IgD-negative memory B cell (primary cell): ENCODE measurements at regions not wholly inside any gene's neighbourhood (a gene's known extent, or its start where the extent isn't known, plus 50 kb on each side); places are given as distances from the start of the nearest gene placed in this dataset.
"Not testable (repeated sequence)": the region's sequence is repeated elsewhere in the genome, so short reads cannot be mapped to it uniquely, and the experiment has no call there.

ENCODE experiments used
- H3K27ac Mint-ChIP-seq, 3 donors: one replicate each; pipeline ENCODE4 v1.8.0; 2020 to 2022; ENCODE audit warnings: mild to moderate bottlenecking in 3 of 3, mixed read lengths in 3 of 3, moderate library complexity in 1 of 3
- H3K27me3 Mint-ChIP-seq: one replicate; pipeline ENCODE4 v1.8.0; 2021; ENCODE audit warnings: mixed read lengths
- H3K36me3 Mint-ChIP-seq: one replicate; pipeline ENCODE4 v1.8.0; 2020; ENCODE audit warnings: mild to moderate bottlenecking, mixed read lengths
- H3K4me1 Mint-ChIP-seq, 3 donors: one replicate each; pipeline ENCODE4 v1.8.0; 2020 to 2022; ENCODE audit warnings: mixed read lengths in 3 of 3, mild to moderate bottlenecking in 1 of 3
- H3K4me3 Mint-ChIP-seq, 4 donors: one replicate each; pipeline ENCODE4 v1.8.0; 2020 to 2022; ENCODE audit warnings: mild to moderate bottlenecking in 4 of 4, mixed read lengths in 4 of 4, moderate library complexity in 3 of 4
- H3K9me3 Mint-ChIP-seq, 3 donors: one replicate each; pipeline ENCODE4 v1.8.0; 2020 to 2021; ENCODE audit warnings: mixed read lengths in 3 of 3, mild to moderate bottlenecking in 1 of 3

GRCh38 chr6:25122622-25123237 is 156.4 kb upstream of the CARMIL1 start:
- Mint-ChIP-seq H3K4me1 (peaks cover 14 to 16% (median 16%) of the 10 kb centered on the region in 3 donors), H3K27me3 (no peaks in the 10 kb centered on the region), H3K27ac (no peak overlapping the region), H3K9me3 (peaks cover 0 to 3% (median 0%) of the 10 kb centered on the region in 3 donors), H3K4me3 (no peak overlapping the region), H3K36me3 (peaks cover 5% of the 10 kb centered on the region)

GRCh38 chr6:25124216-25124715 is 154.9 kb upstream of the CARMIL1 start:
- peak overlapping the region in 1 of 4 donors; percentile 9 for H3K4me3 Mint-ChIP-seq
- H3K36me3 Mint-ChIP-seq = peaks cover 10% of the 10 kb centered on the region
- H3K27me3 Mint-ChIP-seq = no peaks in the 10 kb centered on the region
- H3K4me1 Mint-ChIP-seq = peaks cover 8 to 15% (median 10%) of the 10 kb centered on the region in 3 donors
- H3K27ac Mint-ChIP-seq = no peak overlapping the region
- H3K9me3 Mint-ChIP-seq = no peaks in the 10 kb centered on the region

DNA sequence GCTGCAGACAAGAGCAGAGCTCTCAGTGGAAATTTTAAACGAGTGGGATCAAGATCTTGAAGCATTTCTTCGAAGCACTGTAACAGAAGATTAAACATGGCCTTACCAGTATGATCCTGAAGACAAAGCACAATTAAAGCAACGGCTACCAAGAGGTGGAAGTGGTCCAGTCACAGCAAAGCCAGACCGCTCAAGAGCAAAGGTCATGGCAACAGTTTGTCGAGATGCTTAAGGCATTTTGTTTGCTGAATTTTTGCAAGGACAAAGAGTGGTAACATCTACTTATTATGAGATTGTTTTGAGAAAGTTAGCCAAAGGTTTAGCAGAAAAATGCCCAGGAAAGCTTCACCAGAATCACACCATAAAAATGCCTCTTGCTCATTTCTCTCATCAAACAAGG is 153.4 kb upstream of the CARMIL1 start:
- Mint-ChIP-seq H3K4me3 (no peak overlapping the region), H3K27me3 (no peaks in the 10 kb centered on the region), H3K36me3 (peaks cover 7% of the 10 kb centered on the region), H3K27ac (no peak overlapping the region), H3K9me3 (no peaks in the 10 kb centered on the region), H3K4me1 (peaks cover 9 to 17% (median 15%) of the 10 kb centered on the region in 3 donors)

DNA sequence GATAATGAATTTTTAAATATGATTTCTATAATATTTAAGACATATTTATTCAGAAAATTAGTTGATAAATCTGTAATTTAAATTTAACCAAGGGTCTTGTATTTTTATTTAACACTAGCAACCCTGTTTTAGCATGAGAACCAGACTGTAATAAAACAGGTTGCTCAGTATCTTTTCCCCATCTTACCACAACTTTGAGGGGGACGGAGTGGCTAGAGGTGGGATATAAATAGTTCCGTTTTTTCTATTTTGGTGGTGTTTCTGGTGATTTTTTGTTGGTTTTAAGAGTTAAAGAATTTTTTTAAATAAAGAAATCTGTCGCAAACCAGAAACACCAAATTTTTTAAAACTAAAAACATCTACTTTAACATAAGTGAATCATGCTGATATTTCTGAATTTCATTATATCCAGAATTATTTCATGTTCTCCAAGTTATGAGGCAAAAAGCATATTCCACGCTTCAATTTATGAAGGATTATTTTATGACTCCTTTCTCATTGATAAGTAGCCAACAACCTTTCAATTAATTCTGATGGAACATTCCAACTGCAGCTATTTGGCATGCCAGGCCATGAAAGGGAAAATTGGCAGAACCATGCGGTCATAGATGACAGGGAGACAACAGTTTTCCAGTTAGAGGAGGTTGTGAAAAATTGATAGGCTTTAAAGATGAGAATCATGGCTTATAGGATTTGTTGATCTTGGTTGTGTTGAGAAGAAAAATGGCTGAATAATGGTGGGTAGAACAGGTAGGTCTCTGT is 151.9 kb upstream of the CARMIL1 start:
- peaks cover 5% of the 10 kb centered on the region for H3K36me3 Mint-ChIP-seq
- no peak overlapping the region for H3K4me3 Mint-ChIP-seq
- peak overlapping the region in 1 of 3 donors; percentile 5 for H3K27ac Mint-ChIP-seq
- H3K4me1 Mint-ChIP-seq = peaks cover 14 to 20% (median 19%) of the 10 kb centered on the region in 3 donors
- H3K9me3 Mint-ChIP-seq = no peaks in the 10 kb centered on the region
- H3K27me3 Mint-ChIP-seq = no peaks in the 10 kb centered on the region

DNA sequence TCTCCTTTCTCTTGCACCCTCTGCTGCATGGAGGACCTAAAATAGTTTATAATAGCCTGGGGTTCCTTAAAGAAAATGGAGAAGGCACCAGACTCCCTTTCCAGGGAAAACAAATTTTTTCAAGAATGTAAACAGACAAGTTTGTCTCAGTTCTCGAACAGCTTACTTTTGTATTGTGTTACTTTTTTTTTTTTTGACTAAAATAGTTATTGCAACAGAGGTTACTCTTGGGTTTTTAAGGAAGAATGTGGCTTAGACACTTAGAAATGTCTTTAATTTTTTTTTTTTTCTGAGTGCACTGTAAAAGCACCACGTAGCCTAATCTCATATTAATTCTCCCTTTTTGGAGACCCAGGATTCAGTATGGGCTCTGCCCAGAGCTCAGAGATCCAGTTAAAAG is 148.7 kb upstream of the CARMIL1 start:
- H3K4me3 Mint-ChIP-seq = peak overlapping the region in 1 of 4 donors; percentile 21
- peaks cover 16% of the 10 kb centered on the region for H3K36me3 Mint-ChIP-seq
- H3K27me3 Mint-ChIP-seq = no peaks in the 10 kb centered on the region
- peaks cover 0 to 8% (median 7%) of the 10 kb centered on the region in 3 donors for H3K9me3 Mint-ChIP-seq
- H3K27ac Mint-ChIP-seq = no peak overlapping the region
- peaks cover 14 to 25% (median 15%) of the 10 kb centered on the region in 3 donors for H3K4me1 Mint-ChIP-seq

DNA sequence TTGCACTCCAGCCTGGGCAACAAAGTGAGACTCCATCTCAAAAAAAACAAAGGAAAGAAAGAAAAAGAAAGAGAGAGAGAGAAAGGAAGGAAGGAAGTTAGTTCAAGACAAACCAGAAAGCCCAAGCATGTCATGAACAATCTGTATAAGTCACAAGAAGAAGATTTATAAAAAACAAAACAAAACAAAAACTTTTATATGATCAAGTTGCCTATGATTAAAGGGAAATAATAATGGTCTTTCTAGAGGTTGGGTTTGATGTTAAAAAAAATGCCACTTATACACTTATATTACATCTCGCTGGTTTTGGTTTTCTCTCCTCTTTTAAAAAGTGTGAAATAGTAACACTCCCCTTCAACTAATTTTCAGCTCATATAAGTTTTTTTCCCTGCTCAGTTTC is 146.2 kb upstream of the CARMIL1 start:
- H3K4me1 Mint-ChIP-seq = peaks cover 25 to 34% (median 26%) of the 10 kb centered on the region in 3 donors
- no peak overlapping the region for H3K4me3 Mint-ChIP-seq
- peaks cover 16% of the 10 kb centered on the region for H3K36me3 Mint-ChIP-seq

GRCh38 chr6:25133568-25133967 is 145.6 kb upstream of the CARMIL1 start:
- Mint-ChIP-seq H3K27me3 (no peaks in the 10 kb centered on the region), H3K36me3 (peaks cover 16% of the 10 kb centered on the region)

More for the DNA sequence above, 146.2 kb upstream of the CARMIL1 start:
- Mint-ChIP-seq H3K27me3 (no peaks in the 10 kb centered on the region), H3K9me3 (peaks cover 0 to 8% (median 7%) of the 10 kb centered on the region in 3 donors), H3K27ac (no peak overlapping the region)

GRCh38 chr6:25136854-25137253 is 142.3 kb upstream of the CARMIL1 start:
- peak overlapping the region; percentile 76 to 94 (median 91) for H3K4me3 Mint-ChIP-seq
- peaks cover 24 to 26% (median 24%) of the 10 kb centered on the region in 3 donors for H3K4me1 Mint-ChIP-seq
- peaks cover 12% of the 10 kb centered on the region for H3K36me3 Mint-ChIP-seq

More at GRCh38 chr6:25133568-25133967, 145.6 kb upstream of the CARMIL1 start:
- Mint-ChIP-seq H3K27ac (no peak overlapping the region), H3K9me3 (peaks cover 0 to 8% (median 7%) of the 10 kb centered on the region in 3 donors), H3K4me1 (peaks cover 24 to 34% (median 29%) of the 10 kb centered on the region in 3 donors), H3K4me3 (no peak overlapping the region)

GRCh38 chr6:25137480-25137879 is 141.7 kb upstream of the CARMIL1 start:
- Mint-ChIP-seq H3K4me1 (peaks cover 24 to 25% (median 24%) of the 10 kb centered on the region in 3 donors), H3K4me3 (peak overlapping the region; percentile 76 to 94 (median 91))

More at GRCh38 chr6:25136854-25137253, 142.3 kb upstream of the CARMIL1 start:
- Mint-ChIP-seq H3K9me3 (peaks cover 0 to 8% (median 7%) of the 10 kb centered on the region in 3 donors), H3K27ac (peak overlapping the region; percentile 21 to 97 (median 89)), H3K27me3 (no peaks in the 10 kb centered on the region)

GRCh38 chr6:25137916-25138232 is 141.3 kb upstream of the CARMIL1 start:
- Mint-ChIP-seq H3K9me3 (peaks cover 0 to 7% (median 4%) of the 10 kb centered on the region in 3 donors), H3K27me3 (no peaks in the 10 kb centered on the region), H3K4me3 (peak overlapping the region; percentile 76 to 94 (median 91)), H3K4me1 (peaks cover 23 to 27% (median 24%) of the 10 kb centered on the region in 3 donors), H3K36me3 (peaks cover 6% of the 10 kb centered on the region), H3K27ac (peak overlapping the region; percentile 21 to 97 (median 83))

More at GRCh38 chr6:25137480-25137879, 141.7 kb upstream of the CARMIL1 start:
- peaks cover 0 to 8% (median 7%) of the 10 kb centered on the region in 3 donors for H3K9me3 Mint-ChIP-seq
- peak overlapping the region; percentile 21 to 97 (median 89) for H3K27ac Mint-ChIP-seq
- no peaks in the 10 kb centered on the region for H3K27me3 Mint-ChIP-seq
- peaks cover 10% of the 10 kb centered on the region for H3K36me3 Mint-ChIP-seq

DNA sequence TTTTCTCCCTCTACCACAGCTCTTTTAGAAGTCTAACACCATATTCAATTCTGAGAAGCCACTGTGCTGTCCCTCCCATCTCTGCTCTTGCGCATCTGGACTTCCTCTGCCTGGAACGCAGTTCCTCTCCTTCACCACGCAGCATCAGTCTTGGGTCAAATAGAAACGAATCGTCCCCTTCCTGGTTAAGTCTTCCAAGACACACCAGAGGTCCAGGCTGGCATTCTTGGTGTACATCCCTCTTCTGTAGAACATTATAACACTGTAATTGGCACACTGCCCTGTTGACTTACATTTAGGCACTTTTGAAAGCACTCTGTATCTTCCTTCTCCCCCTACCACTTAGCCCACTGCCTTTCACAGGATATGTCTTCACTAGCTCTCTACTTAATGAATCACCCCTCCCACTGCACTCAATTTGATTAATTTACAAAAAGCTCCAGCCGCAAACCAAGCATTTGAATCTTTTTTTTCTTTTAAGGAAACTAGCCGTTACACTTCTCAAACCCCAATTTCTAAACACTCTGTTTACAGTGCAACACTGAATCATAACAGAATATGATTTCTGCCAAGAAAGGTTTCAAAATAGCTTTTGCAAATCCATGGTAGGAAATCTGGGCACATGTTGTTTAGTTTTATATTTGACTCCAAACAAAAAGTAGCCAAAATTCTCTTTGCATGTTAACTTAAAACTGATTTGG is 140.8 kb upstream of the CARMIL1 start:
- Mint-ChIP-seq H3K27me3 (no peaks in the 10 kb centered on the region), H3K27ac (peak overlapping the region; percentile 21 to 97 (median 83)), H3K4me1 (peaks cover 21 to 29% (median 22%) of the 10 kb centered on the region in 3 donors), H3K4me3 (peak overlapping the region; percentile 76 to 94 (median 91)), H3K36me3 (peaks cover 6% of the 10 kb centered on the region), H3K9me3 (peaks cover 0 to 2% (median 0%) of the 10 kb centered on the region in 3 donors)

GRCh38 chr6:25138934-25139415 is 140.2 kb upstream of the CARMIL1 start:
- peak overlapping the region; percentile 21 to 97 (median 83) for H3K27ac Mint-ChIP-seq
- H3K27me3 Mint-ChIP-seq = no peaks in the 10 kb centered on the region

GRCh38 chr6:25139608-25140007 is 139.6 kb upstream of the CARMIL1 start:
- peaks cover 21 to 29% (median 22%) of the 10 kb centered on the region in 3 donors for H3K4me1 Mint-ChIP-seq
- not testable (repeated sequence) for H3K27me3 Mint-ChIP-seq, H3K27ac Mint-ChIP-seq, H3K9me3 Mint-ChIP-seq, H3K36me3 Mint-ChIP-seq, H3K4me3 Mint-ChIP-seq

More at GRCh38 chr6:25138934-25139415, 140.2 kb upstream of the CARMIL1 start:
- Mint-ChIP-seq H3K9me3 (no peaks in the 10 kb centered on the region), H3K4me1 (peaks cover 21 to 29% (median 22%) of the 10 kb centered on the region in 3 donors), H3K4me3 (peak overlapping the region; percentile 76 to 94 (median 91)), H3K36me3 (peaks cover 4% of the 10 kb centered on the region)

GRCh38 chr6:25142506-25142905 is 136.7 kb upstream of the CARMIL1 start:
- H3K27ac Mint-ChIP-seq = peak overlapping the region in 1 of 3 donors; percentile 45
- no peaks in the 10 kb centered on the region for H3K9me3 Mint-ChIP-seq
- peaks cover 21% of the 10 kb centered on the region in 3 donors for H3K4me1 Mint-ChIP-seq
- no peaks in the 10 kb centered on the region for H3K36me3 Mint-ChIP-seq
- H3K4me3 Mint-ChIP-seq = no peak overlapping the region
- no peaks in the 10 kb centered on the region for H3K27me3 Mint-ChIP-seq
